ENCODE measurements at regions not wholly inside any gene's neighbourhood (a gene's known extent, or its start where the extent isn't known, plus 50 kb on each side); places are given as distances from the start of the nearest gene placed in this dataset.

GRCh38 chr2:18907937-18908336 is 318.6 kb upstream of the NT5C1B start:
- ChIA-PET POLR2A (no interaction called here), CTCF (ENCODE audit: low intra/inter-chr PET ratio, low total read pairs) (no interaction called here)
- Histone ChIP-seq H3K27ac (ENCODE audit: extremely low read length, insufficient read depth, low read length) (no peak overlapping the region), H4K20me1 (ENCODE audit: insufficient read depth, low read length) (no peaks in the 10 kb centered on the region), H3K4me3 (replicated peaks in 1 of 3; ENCODE audit: insufficient read depth in 1 of 3, low read depth in 2 of 3, low read length in 3 of 3) (no peak overlapping the region), H3K79me2 (ENCODE audit: insufficient read depth, low read length) (no peaks in the 10 kb centered on the region), H3K27me3 (ENCODE audit: control insufficient read depth in 1 of 2, insufficient read depth in 2 of 2, low read length in 2 of 2) (no peaks in the 10 kb centered on the region), H3K36me3 (replicated peaks in 1 of 2; ENCODE audit: control insufficient read depth in 1 of 2, insufficient read depth in 2 of 2, low read length in 2 of 2) (no peaks in the 10 kb centered on the region), H3K4me1 (ENCODE audit: insufficient read depth, low read length) (0 out of 2 replicates have a peak, but pooled peaks cover 5% of the 10 kb centered on the region), H3K9ac (ENCODE audit: insufficient read depth, low read depth, low read length) (no peak overlapping the region), H3K9me3 (ENCODE audit: low read length) (no peaks in the 10 kb centered on the region), H2AFZ (ENCODE audit: low read length) (no peak overlapping the region), H3K4me2 (ENCODE audit: low read depth, low read length) (no peak overlapping the region)
- no peak for ATAC-seq
- BruUV-seq (replicated peaks), result no TSS peak
- WGBS (ENCODE audit: low lambda C conversion rate), result 40% methylated on average over 3 of the region's 3 CpGs
- no peak for FAIRE-seq
- in situ Hi-C loops (cut with HindIII; ENCODE audit: extremely low pct_ligation_motif_present, low pct_unique_long_range_greater_than_20kb), result no loop called here
- intact Hi-C loops (cut with micrococcal nuclease; ENCODE audit: unreplicated experiment), result no loop called here
- no peak for DNase-seq (ENCODE audit: low spot score)
- TF ChIP-seq ZNF281 (CRISPR knock-in tag; IDR thresholded peaks at IDR 0.05; ENCODE audit: borderline replicate concordance), result no peak
- no peak for TF ChIP-seq ZUFSP (CRISPR knock-in tag; IDR thresholded peaks at IDR 0.05; ENCODE audit: borderline replicate concordance)
- TF ChIP-seq NFKBIZ (CRISPR knock-in tag; IDR thresholded peaks at IDR 0.05), result no peak
- TF ChIP-seq TARDBP (CRISPR knock-in tag; IDR thresholded peaks at IDR 0.05), result no peak
- TF ChIP-seq PCBP1 (IDR thresholded peaks at IDR 0.05; ENCODE audit: borderline replicate concordance, low read depth, low read length), result no peak
- TF ChIP-seq LCORL (IDR thresholded peaks at IDR 0.05), result no peak
- TF ChIP-seq LCORL (CRISPR knock-in tag; IDR thresholded peaks at IDR 0.05), result no peak
- TF ChIP-seq ZNF557 (CRISPR knock-in tag; IDR thresholded peaks at IDR 0.05), result no peak
- TF ChIP-seq REST (IDR thresholded peaks at IDR 0.05; ENCODE audit: borderline replicate concordance in 1 of 2, low read depth in 1 of 2, low read length in 2 of 2), result no peak
- no peak for TF ChIP-seq AFF4 (CRISPR knock-in tag; IDR thresholded peaks at IDR 0.05)
- TF ChIP-seq GABPA (IDR thresholded peaks at IDR 0.05; ENCODE audit: low read depth, low read length), result no peak
- TF ChIP-seq GABPA (CRISPR knock-in tag; IDR thresholded peaks at IDR 0.05; ENCODE audit: low read depth), result no peak
- TF ChIP-seq ONECUT2 (CRISPR knock-in tag; IDR thresholded peaks at IDR 0.05), result no peak
- TF ChIP-seq ZNF530 (CRISPR knock-in tag; IDR thresholded peaks at IDR 0.05; ENCODE audit: low read depth), result no peak
